ENCODE measurements at regions not wholly inside any gene's neighbourhood (a gene's known extent, or its start where the extent isn't known, plus 50 kb on each side); places are given as distances from the start of the nearest gene placed in this dataset. TPM values are rescaled to one million over a fixed set of nuclear protein-coding genes. Genes with fewer than 3 reads are reported as not detected.

DNA sequence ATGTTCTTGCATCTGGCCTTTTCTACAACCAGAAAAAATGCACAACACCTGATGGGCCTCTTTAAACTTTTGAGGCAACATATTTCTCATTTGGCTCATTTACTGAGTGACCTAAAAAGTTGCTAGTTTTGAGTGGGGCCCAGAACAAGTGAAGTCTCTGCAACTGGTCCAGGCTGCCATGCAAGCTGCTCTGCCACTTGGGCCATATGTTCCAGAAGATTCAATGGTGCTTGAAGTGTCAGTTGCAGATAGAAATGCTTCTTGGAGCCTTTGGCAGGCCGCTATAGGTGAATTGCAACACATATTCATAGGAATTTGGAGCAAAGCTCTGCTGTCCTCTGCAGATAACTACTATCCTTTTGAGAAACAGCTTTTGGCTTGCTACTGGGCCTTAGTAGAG, 66.4 kb upstream of the RLIM start:
- BruUV-seq (replicated peaks), result no TSS peak

DNA sequence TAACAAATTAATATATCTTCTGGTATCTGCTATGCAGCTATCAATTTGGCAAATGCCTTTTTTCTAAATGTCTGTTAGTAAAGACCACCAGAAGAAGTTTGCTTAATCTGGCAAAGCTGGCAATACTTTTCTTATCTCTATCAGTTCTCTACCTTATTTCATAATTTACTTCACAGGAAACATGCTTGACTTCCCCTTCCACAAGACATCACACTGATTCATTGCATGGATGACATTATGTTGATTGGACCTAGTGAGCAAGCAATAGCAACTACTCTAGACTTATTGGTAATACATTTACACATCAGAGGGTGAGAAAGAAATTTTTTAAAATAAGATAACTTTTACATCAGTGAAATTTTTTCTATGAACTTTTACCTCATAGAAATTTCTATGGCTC, 66.0 kb upstream of the RLIM start:
- no peaks in the 10 kb centered on the region for H3K9me2 ChIP-seq (ENCODE audit: insufficient read depth, low read length)
- intact Hi-C loops (cut with micrococcal nuclease; ENCODE audit: unreplicated experiment), result no loop called here
- no peak overlapping the region for H3K4me2 ChIP-seq (ENCODE audit: low read length)
- no peak overlapping the region for H2AFZ ChIP-seq (ENCODE audit: low read length)
- no peak for DNase-seq (ENCODE audit: low spot score)
- H3K36me3 ChIP-seq (ENCODE audit: insufficient read depth, low read length), result no peaks in the 10 kb centered on the region
- H3K9me3 ChIP-seq (ENCODE audit: low read length), result no peaks in the 10 kb centered on the region
- H3K79me2 ChIP-seq (ENCODE audit: insufficient read depth, low read depth, low read length), result no peaks in the 10 kb centered on the region
- CTCF ChIA-PET (ENCODE audit: unreplicated experiment), result no interaction called here
- no peak for TF ChIP-seq EZH2phosphoT487 (IDR thresholded peaks at IDR 0.05; ENCODE audit: borderline replicate concordance, low read depth, low read length)
- TF ChIP-seq, protein P1, sequence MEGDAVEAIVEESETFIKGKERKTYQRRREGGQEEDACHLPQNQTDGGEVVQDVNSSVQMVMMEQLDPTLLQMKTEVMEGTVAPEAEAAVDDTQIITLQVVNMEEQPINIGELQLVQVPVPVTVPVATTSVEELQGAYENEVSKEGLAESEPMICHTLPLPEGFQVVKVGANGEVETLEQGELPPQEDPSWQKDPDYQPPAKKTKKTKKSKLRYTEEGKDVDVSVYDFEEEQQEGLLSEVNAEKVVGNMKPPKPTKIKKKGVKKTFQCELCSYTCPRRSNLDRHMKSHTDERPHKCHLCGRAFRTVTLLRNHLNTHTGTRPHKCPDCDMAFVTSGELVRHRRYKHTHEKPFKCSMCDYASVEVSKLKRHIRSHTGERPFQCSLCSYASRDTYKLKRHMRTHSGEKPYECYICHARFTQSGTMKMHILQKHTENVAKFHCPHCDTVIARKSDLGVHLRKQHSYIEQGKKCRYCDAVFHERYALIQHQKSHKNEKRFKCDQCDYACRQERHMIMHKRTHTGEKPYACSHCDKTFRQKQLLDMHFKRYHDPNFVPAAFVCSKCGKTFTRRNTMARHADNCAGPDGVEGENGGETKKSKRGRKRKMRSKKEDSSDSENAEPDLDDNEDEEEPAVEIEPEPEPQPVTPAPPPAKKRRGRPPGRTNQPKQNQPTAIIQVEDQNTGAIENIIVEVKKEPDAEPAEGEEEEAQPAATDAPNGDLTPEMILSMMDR (conservative IDR thresholded peaks at IDR 0.05; ENCODE audit: low read length), result no peak
- H3K27ac ChIP-seq (ENCODE audit: low read depth, low read length, poor library complexity, severe bottlenecking), result no peak overlapping the region
- H3K4me1 ChIP-seq (ENCODE audit: insufficient read depth, low read length, poor library complexity, severe bottlenecking), result no peaks in the 10 kb centered on the region
- no TSS peak for BruUV-seq (replicated peaks)
- POLR2A ChIA-PET, result interaction anchor here (0.6 kb wide), 1 partner anchor 700 kb away, joined by 3 read pairs; no protein-coding TSS in a partner anchor
- no peak overlapping the region for H3K4me3 ChIP-seq (ENCODE audit: low read depth, low read length, poor library complexity, severe bottlenecking)
- no peaks in the 10 kb centered on the region for H4K20me1 ChIP-seq (ENCODE audit: insufficient read depth, low read length)

More for the DNA sequence above, 66.4 kb upstream of the RLIM start:
- Histone ChIP-seq H2AFZ (ENCODE audit: low read length) (no peak overlapping the region), H3K27ac (ENCODE audit: low read depth, low read length, poor library complexity, severe bottlenecking) (no peak overlapping the region), H3K9me2 (ENCODE audit: insufficient read depth, low read length) (no peaks in the 10 kb centered on the region), H3K36me3 (ENCODE audit: insufficient read depth, low read length) (no peaks in the 10 kb centered on the region), H4K20me1 (ENCODE audit: insufficient read depth, low read length) (no peaks in the 10 kb centered on the region), H3K4me3 (ENCODE audit: low read depth, low read length, poor library complexity, severe bottlenecking) (no peak overlapping the region), H3K4me2 (ENCODE audit: low read length) (no peak overlapping the region), H3K79me2 (ENCODE audit: insufficient read depth, low read depth, low read length) (no peaks in the 10 kb centered on the region), H3K9me3 (ENCODE audit: low read length) (no peaks in the 10 kb centered on the region), H3K4me1 (ENCODE audit: insufficient read depth, low read length, poor library complexity, severe bottlenecking) (no peaks in the 10 kb centered on the region)
- ChIA-PET POLR2A (no interaction called here), CTCF (ENCODE audit: unreplicated experiment) (no interaction called here)
- intact Hi-C loops (cut with micrococcal nuclease; ENCODE audit: unreplicated experiment), result no loop called here
- TF ChIP-seq EZH2phosphoT487 (IDR thresholded peaks at IDR 0.05; ENCODE audit: borderline replicate concordance, low read depth, low read length), result no peak
- TF ChIP-seq, protein P1 (conservative IDR thresholded peaks at IDR 0.05; ENCODE audit: low read length), result no peak
- no peak for DNase-seq (ENCODE audit: low spot score)

DNA sequence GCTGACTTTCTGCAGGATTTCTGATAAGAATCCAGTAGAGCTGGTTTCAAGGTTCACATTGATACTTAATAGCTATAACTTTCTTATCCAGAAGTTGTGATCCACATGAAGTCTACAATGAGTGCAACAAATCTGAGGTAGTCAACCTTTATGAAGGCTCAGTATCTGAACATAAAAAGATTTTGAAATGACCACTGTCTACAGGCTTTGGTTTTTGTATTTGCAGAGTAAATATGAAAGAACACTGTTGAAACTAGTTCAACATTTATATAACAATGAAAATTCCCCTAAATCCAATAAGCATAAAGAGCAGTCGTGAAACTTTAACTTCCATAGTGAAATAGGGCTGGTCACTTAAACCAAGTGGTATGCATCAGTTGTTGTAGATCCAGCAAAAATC, 55.6 kb upstream of the RLIM start:
- Histone ChIP-seq H3K79me2 (ENCODE audit: insufficient read depth, low read depth, low read length) (no peaks in the 10 kb centered on the region), H3K27ac (ENCODE audit: low read depth, low read length, poor library complexity, severe bottlenecking) (no peak overlapping the region), H3K4me2 (ENCODE audit: low read length) (no peak overlapping the region), H3K9me3 (ENCODE audit: low read length) (no peaks in the 10 kb centered on the region), H3K4me3 (ENCODE audit: low read depth, low read length, poor library complexity, severe bottlenecking) (no peak overlapping the region), H3K9me2 (ENCODE audit: insufficient read depth, low read length) (no peaks in the 10 kb centered on the region), H3K4me1 (ENCODE audit: insufficient read depth, low read length, poor library complexity, severe bottlenecking) (no peaks in the 10 kb centered on the region), H2AFZ (ENCODE audit: low read length) (no peak overlapping the region), H4K20me1 (ENCODE audit: insufficient read depth, low read length) (no peaks in the 10 kb centered on the region), H3K36me3 (ENCODE audit: insufficient read depth, low read length) (no peaks in the 10 kb centered on the region)
- POLR2A ChIA-PET, result no interaction called here
- intact Hi-C loops (cut with micrococcal nuclease; ENCODE audit: unreplicated experiment), result no loop called here
- no TSS peak for BruUV-seq (replicated peaks)
- CTCF ChIA-PET (ENCODE audit: unreplicated experiment), result no interaction called here
- no peak for DNase-seq (ENCODE audit: low spot score)
- TF ChIP-seq, protein P1 (conservative IDR thresholded peaks at IDR 0.05; ENCODE audit: low read length), result no peak
- no peak for TF ChIP-seq EZH2phosphoT487 (IDR thresholded peaks at IDR 0.05; ENCODE audit: borderline replicate concordance, low read depth, low read length)

Small RNAs in the stretch of these regions (small RNA-seq; reads per million reads assigned to genes)
- not detected for gene RNU6-330P

Data from OCI-LY7 (cell line).